NCI-H748 (cell line): ENCODE measurements at regions not wholly inside any gene's neighbourhood (a gene's known extent, or its start where the extent isn't known, plus 50 kb on each side); places are given as distances from the start of the nearest gene placed in this dataset.

Experiments
- DNase-seq: peaks from one replicate; lab custom pipeline; 2025; ENCODE audit not compliant: unreplicated experiment; lab: John Stamatoyannopoulos, UW

DNA sequence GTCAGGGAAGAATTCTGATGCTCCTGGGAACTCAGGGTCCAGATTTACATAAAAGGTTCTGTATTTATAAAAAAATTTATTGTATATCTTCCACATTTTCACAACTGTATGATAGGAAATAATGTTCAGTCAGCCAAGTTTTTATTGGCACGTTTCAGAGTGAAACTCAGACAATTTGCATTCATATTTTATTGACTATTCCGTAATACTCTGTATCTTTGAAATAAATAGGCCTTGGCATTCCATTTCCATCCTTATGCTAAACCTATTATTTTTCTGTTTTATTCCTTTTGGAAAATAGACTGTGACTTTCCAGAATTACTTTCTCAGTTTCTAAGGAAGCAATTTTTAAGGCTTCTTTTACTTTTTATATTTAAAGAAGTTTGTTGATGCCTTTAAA, 329.0 kb downstream of the OLFM3 start:
- no peak for DNase-seq

DNA sequence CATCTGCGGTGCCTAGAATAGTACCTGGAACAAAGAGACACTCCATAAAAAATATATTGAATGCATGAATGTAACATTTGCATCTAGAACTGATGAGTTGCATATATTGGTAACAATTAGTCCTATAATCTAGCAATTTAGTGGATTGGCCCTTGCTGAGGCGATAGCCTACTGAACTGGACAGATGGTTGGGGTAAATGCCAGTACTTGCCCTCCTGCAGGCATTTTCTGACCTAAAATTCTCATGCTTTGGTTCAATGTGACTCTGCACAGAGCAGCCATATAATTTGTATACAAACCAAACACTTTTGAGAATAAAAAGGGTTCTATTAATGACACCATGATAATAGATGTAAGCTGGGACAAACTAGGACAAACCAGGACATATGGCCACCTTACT, 313.6 kb downstream of the OLFM3 start:
- DNase-seq: no peak

DNA sequence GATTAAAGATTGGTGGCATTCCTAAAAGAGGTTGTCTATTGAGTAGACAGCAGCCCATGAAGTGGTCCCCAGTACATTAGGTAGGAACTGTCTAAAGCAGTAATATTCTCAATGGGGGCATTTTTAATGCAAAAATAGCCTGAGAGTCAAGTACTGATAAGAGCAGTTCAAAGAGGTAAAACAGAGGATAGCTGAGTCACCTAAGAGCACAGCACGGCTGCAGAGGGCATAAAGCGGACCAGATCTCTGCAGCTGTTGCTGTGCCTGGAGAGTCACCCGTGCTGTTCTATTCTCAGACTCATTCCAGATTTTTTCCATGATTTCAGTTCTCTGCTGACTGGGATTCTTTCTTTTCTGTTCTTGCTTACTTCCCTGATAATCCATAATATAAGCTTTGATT, 313.2 kb downstream of the OLFM3 start:
- DNase-seq: no peak

DNA sequence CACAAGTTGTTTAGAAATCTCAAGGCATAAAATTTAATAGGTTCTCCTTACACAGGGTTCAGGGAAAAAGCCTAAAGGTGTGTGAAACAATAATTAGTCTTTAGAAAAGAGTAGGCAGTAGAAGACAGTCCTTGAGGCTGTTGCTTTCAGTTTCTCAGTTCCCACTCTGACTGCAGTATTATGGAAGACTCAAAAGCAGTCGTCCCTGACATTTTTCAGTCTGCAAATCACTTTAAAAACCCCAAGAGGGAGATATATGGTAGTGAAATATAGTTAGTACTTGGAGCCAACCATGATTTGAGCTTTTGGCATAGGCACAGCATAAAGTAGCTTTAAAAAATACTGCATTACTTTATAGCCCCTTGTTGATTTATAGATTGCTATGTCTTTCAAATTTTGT, 299.7 kb downstream of the OLFM3 start:
- DNase-seq: peak; percentile 15

DNA sequence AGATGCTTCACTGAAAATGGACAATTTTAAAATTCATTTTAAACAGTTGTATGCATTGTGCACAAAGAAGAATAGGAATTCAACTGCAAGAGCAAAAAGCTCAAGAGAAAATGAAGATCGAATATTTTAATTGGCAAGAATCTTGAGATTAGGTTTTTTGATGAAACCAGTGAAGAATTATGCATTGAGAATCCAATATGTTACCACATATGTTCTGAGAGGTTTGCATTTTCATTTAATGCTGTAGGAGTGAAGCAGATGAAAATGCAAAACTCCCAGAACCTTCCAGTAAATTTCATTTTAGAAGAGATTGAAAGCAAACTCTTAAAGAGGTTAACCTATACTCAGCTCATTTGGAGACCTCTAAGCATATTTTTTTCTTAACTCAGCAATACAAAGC, 298.0 kb downstream of the OLFM3 start:
- DNase-seq: no peak

DNA sequence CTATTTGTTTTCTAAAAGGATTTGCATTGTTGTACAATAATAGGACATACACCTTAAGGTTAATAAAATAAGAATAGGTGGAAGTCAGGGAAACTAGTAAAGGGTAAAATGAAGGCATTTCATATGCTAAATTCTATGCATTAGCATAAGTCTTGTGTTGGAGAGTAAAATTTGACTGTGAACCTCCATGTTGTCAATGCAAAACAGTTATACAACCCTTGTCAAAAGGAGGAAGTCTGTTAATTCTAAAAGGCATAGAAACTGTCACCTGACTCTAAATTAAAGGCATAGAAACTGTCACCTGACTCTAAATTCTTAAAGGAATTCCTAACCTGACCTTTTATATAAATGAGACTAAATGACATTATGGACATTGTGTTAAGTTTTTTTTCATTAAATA, 291.8 kb downstream of the OLFM3 start:
- DNase-seq: no peak

DNA sequence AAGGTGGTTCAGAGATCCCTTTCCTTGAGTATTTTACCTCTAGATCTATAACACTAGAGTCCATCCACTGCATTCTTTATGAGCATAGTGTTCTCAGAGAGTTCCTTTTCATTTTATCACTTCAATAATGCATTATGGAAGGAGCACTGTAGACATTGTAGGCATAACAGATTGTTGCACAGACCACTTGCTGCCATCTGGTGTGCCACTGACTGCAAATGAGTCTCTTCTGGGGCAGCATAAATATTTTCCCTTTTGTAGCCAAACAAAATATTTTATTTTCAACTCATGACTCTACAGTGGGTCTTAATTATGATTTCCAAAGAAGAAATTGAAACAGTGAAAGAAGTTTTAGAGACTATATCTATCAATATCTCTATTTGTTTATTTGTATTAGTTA, 290.4 kb downstream of the OLFM3 start:
- DNase-seq: no peak

DNA sequence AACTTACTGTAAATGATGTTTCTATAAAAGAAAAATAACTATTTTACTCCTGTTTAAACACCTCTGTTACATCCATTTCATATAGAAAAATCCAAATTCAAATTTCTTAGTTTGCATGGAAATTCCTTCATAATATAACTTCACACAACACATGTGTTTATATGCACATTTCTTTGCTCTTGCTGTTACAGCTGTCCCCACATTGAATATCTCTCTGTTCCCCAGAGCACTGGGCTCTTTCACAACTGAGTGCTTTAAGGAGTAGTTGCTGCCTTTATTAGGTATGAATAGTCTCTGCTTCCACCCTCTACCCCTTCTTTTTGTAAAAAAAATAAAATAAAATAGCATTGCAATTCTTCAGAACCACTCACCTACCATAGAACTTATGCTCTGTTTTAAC, 287.0 kb downstream of the OLFM3 start:
- DNase-seq: no peak

DNA sequence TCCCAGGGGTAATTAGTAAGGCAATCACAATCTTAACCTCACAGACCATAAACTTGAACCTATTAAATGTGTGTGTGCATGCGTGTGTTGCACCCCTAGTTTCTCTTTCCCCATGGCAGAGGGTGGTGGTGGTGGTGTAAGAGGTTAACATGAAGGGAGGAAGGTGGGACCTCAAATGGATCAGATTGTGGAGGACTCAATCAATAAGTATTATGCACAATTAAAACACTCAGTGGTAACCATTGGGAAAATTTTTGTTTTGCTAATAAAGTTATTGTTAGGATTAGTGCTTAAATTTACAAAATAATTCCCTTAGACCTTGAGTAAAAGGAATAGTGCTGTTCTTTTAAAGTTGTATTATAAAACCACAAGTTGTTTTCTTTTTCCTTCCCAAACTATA, 283.0 kb downstream of the OLFM3 start:
- DNase-seq: no peak

DNA sequence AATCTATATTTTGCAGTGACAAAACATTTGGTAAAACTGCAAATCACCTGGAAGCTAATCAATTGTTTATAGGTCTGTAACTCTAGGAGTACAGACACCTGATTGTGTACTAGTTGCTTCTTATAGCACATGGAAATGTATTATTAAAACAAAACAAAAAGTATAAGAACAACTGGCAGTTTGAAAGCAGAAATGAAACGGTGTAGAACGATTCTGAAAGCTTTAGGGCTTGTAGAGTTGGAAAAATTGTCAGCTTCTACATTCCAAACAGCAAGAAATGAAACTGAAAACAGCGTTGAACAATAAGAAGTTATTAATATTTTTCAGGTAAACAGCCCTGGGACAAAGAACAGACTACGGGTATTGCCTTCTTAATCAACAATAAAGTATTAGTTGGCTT, 273.3 kb downstream of the OLFM3 start:
- no peak for DNase-seq

DNA sequence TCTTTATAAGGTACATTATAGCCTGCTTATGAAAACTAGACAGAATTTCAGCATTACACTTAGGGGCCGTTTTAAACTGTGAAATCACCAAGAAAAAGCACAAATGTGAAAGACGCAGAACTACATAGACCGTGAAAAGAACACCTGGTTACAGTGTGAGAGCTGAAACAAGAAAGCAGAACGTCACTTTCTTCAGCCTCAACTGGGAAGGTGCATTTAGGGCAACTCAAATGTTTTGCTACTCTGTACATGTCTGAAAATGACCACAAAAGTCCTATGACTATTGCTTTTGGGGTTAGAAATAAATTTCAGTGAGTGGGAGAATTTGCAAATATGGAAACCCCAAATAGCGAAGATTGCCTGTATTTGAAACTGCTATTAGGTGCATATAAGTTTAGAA, 268.7 kb downstream of the OLFM3 start:
- DNase-seq: no peak

DNA sequence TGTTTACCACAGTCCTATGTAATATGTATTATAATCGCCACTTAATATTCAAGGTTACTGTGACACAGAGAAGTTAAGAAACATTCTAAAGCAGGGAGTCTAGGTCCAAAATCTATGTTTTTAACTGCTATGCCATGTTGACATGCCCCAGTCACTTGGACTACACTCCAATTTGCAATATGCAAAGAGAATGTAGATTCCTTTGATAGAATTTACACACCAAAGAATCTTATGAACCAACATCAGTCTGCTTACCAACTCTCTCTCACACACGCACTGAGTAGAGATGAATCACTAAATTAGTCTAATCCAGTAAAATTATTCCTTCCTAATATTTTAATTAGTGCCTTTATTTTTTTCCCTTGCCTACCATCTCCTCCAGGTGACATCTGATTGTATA, 266.2 kb downstream of the OLFM3 start:
- DNase-seq: no peak

DNA sequence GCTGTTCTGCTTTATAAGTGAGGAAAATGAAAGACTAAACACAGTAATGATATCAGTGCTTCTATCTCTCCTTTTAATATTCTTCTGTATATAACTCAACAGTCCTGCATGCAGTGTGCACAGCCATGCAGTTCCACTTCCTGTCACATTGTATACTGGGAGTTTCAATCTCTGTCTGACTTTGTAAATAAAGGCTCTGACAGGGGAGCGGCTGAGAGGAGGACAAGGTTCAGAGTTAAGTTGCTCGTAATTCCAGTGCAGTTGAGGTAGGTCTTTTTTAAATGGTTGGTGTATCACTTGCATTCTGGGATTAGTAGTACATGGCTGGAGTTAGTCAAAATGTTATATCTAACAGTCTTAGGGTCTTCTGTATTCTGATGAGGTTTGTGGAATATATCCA, 264.5 kb downstream of the OLFM3 start:
- DNase-seq: no peak

DNA sequence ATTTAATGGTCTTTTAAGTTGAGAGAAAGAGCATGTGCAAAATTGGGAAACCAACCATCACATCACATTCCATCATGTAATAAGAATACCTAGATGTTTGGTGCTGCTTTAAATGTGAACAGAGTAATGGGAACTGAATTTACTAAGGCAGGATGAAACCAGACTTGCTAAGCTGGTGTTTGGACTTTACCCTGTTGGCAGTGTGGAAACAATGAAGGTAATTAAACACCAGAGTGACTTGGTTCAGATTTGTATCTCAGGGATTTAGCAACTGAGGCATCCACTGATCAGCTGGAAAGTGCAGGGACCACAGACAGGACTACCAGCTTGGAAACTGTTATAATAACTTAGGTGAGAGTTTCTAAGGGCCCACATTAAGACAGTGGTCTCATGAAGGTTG, 263.4 kb downstream of the OLFM3 start:
- DNase-seq: no peak

DNA sequence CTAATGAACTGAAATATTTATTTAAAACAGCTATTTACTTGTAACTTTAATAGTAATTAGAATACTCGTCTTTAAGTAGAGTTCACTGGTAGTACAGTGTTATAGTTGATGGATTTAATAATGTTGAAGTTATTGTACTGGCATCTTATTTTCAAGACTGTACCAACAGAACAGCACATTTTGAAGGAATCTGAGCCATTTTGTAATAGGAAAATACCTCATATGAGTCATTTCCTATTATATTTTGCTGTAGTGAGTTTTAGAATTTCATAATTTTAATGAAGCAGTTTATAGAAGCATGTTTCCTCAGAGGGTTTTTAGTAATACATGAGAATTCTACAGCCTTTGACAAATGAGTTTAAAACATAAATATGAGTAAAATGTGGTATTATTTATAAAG, 258.3 kb downstream of the OLFM3 start:
- DNase-seq: no peak

DNA sequence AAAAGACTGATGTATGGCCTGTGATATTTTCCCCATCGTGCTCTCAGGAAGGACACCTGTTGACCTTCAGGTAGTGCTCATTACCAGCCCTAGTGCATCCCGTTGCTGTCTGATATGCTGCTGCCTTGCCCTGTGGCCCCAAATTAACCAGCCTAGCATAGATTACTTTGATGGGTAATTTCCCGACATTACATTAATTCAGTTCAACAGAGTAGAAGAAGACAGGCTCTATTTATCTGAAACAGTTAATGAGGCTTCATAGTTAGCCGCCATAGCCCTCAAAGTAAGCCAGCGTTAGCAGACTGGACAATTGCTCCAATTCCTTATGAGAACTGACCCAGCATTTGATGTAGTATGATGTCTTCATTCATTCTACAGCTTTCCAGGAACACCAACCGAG, 257.6 kb downstream of the OLFM3 start:
- DNase-seq: no peak

DNA sequence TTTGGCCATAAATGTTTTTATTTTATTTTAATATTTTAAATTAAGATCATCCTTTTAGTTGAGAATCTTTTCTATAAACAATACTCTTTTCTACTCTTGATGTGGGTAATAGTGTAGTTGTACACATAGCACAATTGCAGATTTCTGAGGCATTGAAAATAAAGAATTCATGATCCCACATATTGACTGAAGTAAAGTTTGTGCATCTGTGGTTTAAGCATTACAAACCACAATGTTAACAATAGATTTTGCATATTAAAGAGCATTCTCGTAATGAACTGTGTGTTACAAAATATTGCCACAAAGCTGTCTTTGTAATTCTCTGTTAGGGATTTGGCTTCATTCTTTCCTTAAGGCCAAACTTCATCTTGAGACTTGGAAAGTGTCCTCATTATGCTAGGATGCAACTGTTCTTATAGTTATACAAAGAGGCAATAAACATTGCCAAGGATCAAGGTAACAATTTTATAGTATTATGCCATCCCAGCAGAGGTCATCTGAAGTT, 256.8 kb downstream of the OLFM3 start:
- DNase-seq: no peak

DNA sequence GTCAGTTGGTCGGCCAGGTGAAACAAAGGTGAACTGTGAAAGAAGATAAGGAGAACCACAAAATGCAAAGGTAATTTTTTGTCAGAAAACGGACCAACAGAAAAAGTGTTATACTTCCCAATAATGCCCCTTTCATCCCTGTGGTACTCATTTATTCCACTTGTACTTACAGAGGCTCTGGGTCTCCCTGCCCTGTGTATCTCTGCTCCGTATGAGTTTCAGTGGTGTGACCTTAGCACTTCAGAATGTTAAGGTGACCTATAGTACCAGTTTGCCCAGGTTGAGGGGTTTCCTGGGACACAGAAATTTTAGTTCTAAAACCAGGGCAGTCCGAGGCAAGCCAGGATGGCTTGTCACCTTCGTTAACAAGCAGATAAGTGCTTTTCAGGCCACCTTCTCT, 254.8 kb downstream of the OLFM3 start:
- DNase-seq: no peak

DNA sequence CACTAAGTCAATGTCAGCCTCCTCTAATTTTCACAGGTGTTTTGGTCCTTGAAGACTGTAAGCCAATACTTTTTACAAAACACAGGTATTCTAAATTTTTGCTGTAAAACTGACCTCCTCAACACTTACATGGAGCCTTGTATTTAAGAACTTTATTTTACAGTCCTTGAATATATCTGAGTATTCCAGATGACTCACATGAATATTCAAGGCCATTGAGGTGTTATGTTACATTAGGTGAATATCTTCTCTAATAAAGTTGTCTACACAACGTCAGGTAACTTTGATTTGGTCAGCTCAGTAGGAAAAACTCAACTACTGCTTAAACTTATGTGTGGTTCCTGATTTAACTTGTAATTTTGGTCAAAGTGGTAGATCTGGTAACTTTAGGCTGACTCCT, 254.2 kb downstream of the OLFM3 start:
- DNase-seq: no peak

DNA sequence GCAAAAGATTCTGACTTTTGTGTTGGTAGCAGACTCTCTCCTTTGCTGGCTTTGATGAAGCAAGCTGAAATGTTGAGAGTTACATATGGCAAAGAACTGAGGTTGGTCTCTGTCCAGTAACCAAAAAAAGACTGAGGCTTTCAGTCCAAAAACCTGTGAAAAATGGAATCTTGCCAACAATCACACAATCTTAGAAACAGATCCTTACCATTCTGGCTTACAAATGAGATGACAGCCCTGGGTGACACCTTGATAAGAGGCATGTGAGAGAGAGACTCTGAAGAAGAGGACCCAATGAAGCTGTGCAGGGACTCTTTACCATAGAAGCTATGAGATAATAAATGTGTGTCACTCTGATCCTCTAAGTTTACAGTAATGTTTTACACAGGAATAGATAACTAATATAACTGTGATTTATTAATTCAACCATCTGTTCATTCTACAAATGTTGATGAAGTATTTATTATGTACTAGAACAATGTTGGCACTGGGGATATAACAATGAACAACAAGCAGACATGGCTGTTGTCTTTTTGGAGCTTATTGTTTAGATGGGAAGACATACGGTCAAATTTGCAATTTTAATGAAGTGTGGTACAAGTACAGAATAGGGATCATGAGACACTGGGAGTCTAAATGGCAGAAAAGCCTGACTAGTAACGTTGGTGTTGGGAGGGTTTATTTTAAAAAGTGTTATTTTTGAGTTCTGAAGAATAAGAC, 251.0 kb downstream of the OLFM3 start:
- DNase-seq: no peak

DNA sequence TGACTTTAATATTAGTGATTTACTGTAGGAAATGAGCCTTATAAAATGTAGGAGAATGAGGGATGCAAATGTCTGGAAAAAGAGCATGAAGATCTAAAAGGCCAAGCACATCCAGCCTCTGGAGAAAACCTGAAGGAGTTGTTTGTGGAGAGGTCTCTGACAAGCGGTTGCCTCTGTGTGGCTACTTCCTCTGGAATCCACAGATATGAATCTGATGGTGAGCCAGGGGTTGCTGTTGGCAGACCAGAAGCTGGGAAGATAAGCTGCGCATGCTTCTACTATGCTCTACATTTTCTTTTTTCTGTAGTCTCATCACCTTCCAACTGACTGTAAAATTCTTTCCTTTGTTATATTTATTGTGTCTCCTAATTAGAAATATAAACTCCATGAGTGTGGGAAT, 248.6 kb downstream of the OLFM3 start:
- no peak for DNase-seq
